H1 (cell line): ENCODE measurements at regions not wholly inside any gene's neighbourhood (a gene's known extent, or its start where the extent isn't known, plus 50 kb on each side); places are given as distances from the start of the nearest gene placed in this dataset.

Experiments used
- CTCF ChIA-PET: fragments of 300-600 bp; sonication (Branson Sonifier 250); formaldehyde crosslinking; loops from one replicate; lab custom pipeline; 2021; ENCODE audit not compliant: partially characterized antibody; lab: Charles Lee
- POLR2A ChIA-PET: fragments of 300-600 bp; sonication (Branson Sonifier 250); formaldehyde crosslinking; loops from one replicate; lab custom pipeline; 2021; ENCODE audit warnings: inconsistent platforms; ENCODE audit not compliant: partially characterized antibody; lab: Charles Lee
- DNase-seq, 2 experiments: peaks; one replicate each; pipeline versions ENCODE4 v3.0.0 to v3.0.0-alpha.2; 2010 to 2022; ENCODE audit warnings: low spot score in 2 of 2, low read depth in 1 of 2, mixed read lengths in 1 of 2
- FAIRE-seq: peaks from 2 replicates; lab custom pipeline; 2011; peaks lifted over from hg19 to GRCh38; lab: Jason Lieb, UNC
- H2AFZ ChIP-seq: 2 replicates; pipeline ENCODE4 v1.8.1; 2012; ENCODE audit warnings: low read length, inconsistent platforms
- H2AK5ac ChIP-seq: 2 replicates; pipeline ENCODE4 v1.6.1; 2013; ENCODE audit warnings: low read depth, low read length
- H2BK120ac ChIP-seq: replicated peaks from 2 replicates; pipeline ENCODE3; 2013; ENCODE audit warnings: low read depth, low read length, inconsistent platforms
- H2BK12ac ChIP-seq: 2 replicates; pipeline ENCODE4 v1.6.1; 2013; ENCODE audit warnings: low read depth, low read length
- H2BK15ac ChIP-seq: 2 replicates; pipeline ENCODE4 v1.6.1; 2013; ENCODE audit warnings: low read length
- H2BK20ac ChIP-seq: 2 replicates; pipeline ENCODE4 v1.6.1; 2013; ENCODE audit warnings: low read length
- H2BK5ac ChIP-seq: 2 replicates; pipeline ENCODE4 v1.6.1; 2013; ENCODE audit warnings: low read depth, low read length
- H3K14ac ChIP-seq: 2 replicates; pipeline ENCODE4 v1.6.1; 2013; ENCODE audit warnings: inconsistent platforms; ENCODE audit not compliant: insufficient read length
- H3K18ac ChIP-seq: 2 replicates; pipeline ENCODE4 v1.6.1; 2013; ENCODE audit warnings: low read length; ENCODE audit errors: extremely low read depth
- H3K23ac ChIP-seq: 2 replicates; pipeline ENCODE4 v1.6.1; 2013; ENCODE audit warnings: inconsistent platforms; ENCODE audit not compliant: insufficient read length
- H3K23me2 ChIP-seq: 2 replicates; pipeline ENCODE4 v1.6.1; 2013; ENCODE audit warnings: low read depth, low read length
- H3K27ac ChIP-seq: 2 replicates; pipeline ENCODE4 v1.6.1; 2011; ENCODE audit warnings: low read depth, low read length, inconsistent platforms
- H3K27me3 ChIP-seq, 4 experiments: replicated peaks in 1 of 4; 1 replicate in 1 of 4; 2 replicates in 3 of 4; pipeline versions ENCODE4 v1.6.1 to v1.8.1; 2011 to 2013; ENCODE audit warnings: low read length in 3 of 4, mild to moderate bottlenecking in 3 of 4, inconsistent platforms in 2 of 4, mixed read lengths in 2 of 4, moderate library complexity in 1 of 4; ENCODE audit not compliant: control insufficient read depth in 3 of 4, insufficient read depth in 3 of 4; ENCODE audit errors: extremely low read depth in 1 of 4
- H3K36me3 ChIP-seq, 4 experiments: 2 replicates each; pipeline versions ENCODE4 v1.6.1 to v1.8.1; 2011 to 2013; ENCODE audit warnings: mild to moderate bottlenecking in 4 of 4, low read length in 3 of 4, moderate library complexity in 2 of 4, control low read depth in 1 of 4, inconsistent platforms in 1 of 4; ENCODE audit not compliant: insufficient read depth in 4 of 4, control insufficient read depth in 2 of 4
- H3K4ac ChIP-seq: replicated peaks from 2 replicates; pipeline ENCODE3; 2013; ENCODE audit warnings: low read length, low read depth, mixed read lengths, inconsistent platforms; ENCODE audit not compliant: insufficient read length
- H3K4me1 ChIP-seq, 4 experiments: replicated peaks in 1 of 4; 1 replicate in 1 of 4; 2 replicates in 3 of 4; pipeline versions ENCODE4 v1.6.1 to v1.8.1; 2011 to 2013; ENCODE audit warnings: low read length in 3 of 4, inconsistent platforms in 2 of 4, mixed read lengths in 1 of 4; ENCODE audit not compliant: insufficient read depth in 4 of 4, control insufficient read depth in 3 of 4
- H3K4me2 ChIP-seq, 2 experiments: 2 replicates each; pipeline versions ENCODE4 v1.6.1 to v1.8.1; 2011 to 2013; ENCODE audit warnings: low read depth in 2 of 2, low read length in 2 of 2, control low read depth in 1 of 2, inconsistent platforms in 1 of 2, mild to moderate bottlenecking in 1 of 2; ENCODE audit not compliant: insufficient read depth in 1 of 2
- H3K4me3 ChIP-seq, 4 experiments: fragments of 200-600, 300-600 bp in 1 of 4; sonication (generic), shearing (Covaris generic), sonication (Bioruptor Twin) in 1 of 4; 2 replicates each; pipeline versions ENCODE4 v1.5.1 to v1.8.1; 2011 to 2016; ENCODE audit warnings: low read length in 4 of 4, low read depth in 3 of 4, control low read depth in 2 of 4, inconsistent platforms in 2 of 4, mild to moderate bottlenecking in 2 of 4, mixed read lengths in 1 of 4, moderate library complexity in 1 of 4; ENCODE audit not compliant: insufficient read depth in 2 of 4; ENCODE audit errors: extremely low read depth in 1 of 4
- H3K56ac ChIP-seq: replicated peaks from 2 replicates; pipeline ENCODE3; 2013; ENCODE audit warnings: low read depth, mild to moderate bottlenecking, mixed read lengths, low read length, inconsistent platforms; ENCODE audit not compliant: insufficient read length
- H3K79me1 ChIP-seq: 2 replicates; pipeline ENCODE4 v1.6.1; 2013; ENCODE audit warnings: low read depth, low read length, control low read depth
- H3K79me2 ChIP-seq, 2 experiments: 2 replicates each; pipeline versions ENCODE4 v1.6.1 to v1.8.1; 2012 to 2013; ENCODE audit warnings: low read length in 2 of 2, mild to moderate bottlenecking in 2 of 2, inconsistent platforms in 1 of 2; ENCODE audit not compliant: insufficient read depth in 2 of 2, control insufficient read depth in 1 of 2
- H3K9ac ChIP-seq, 4 experiments: replicated peaks in 1 of 4; 1 replicate in 1 of 4; 2 replicates in 3 of 4; pipeline versions ENCODE4 v1.6.1 to v1.8.1; 2011 to 2013; ENCODE audit warnings: low read depth in 3 of 4, low read length in 3 of 4, control low read depth in 2 of 4, mild to moderate bottlenecking in 2 of 4, moderate library complexity in 2 of 4, inconsistent platforms in 1 of 4; ENCODE audit errors: extremely low read depth in 1 of 4
- H3K9me3 ChIP-seq, 2 experiments: 2 replicates each; pipeline versions ENCODE4 v1.6.1 to v1.8.1; 2012 to 2013; ENCODE audit warnings: mild to moderate bottlenecking in 2 of 2, moderate library complexity in 2 of 2, control low read depth in 1 of 2, inconsistent platforms in 1 of 2, low read depth in 1 of 2, low read length in 1 of 2, mixed read lengths in 1 of 2; ENCODE audit not compliant: insufficient read depth in 2 of 2
- H4K20me1 ChIP-seq, 2 experiments: replicated peaks in 1 of 2; 2 replicates each; pipeline versions ENCODE3 to v1.8.1; 2011 to 2013; ENCODE audit warnings: inconsistent platforms in 2 of 2, low read length in 2 of 2, mild to moderate bottlenecking in 1 of 2; ENCODE audit not compliant: insufficient read depth in 2 of 2, control insufficient read depth in 1 of 2
- H4K5ac ChIP-seq: 2 replicates; pipeline ENCODE4 v1.6.1; 2013; ENCODE audit warnings: low read length, low read depth, mixed read lengths, inconsistent platforms; ENCODE audit not compliant: insufficient read length
- H4K8ac ChIP-seq: 2 replicates; pipeline ENCODE4 v1.8.0; 2013; ENCODE audit warnings: mild to moderate bottlenecking, moderate library complexity, low read length, inconsistent platforms; ENCODE audit not compliant: insufficient read depth; ENCODE audit errors: extremely low read depth
- H4K91ac ChIP-seq: replicated peaks from 2 replicates; pipeline ENCODE3; 2013; ENCODE audit warnings: low read length, mixed read lengths, inconsistent platforms; ENCODE audit not compliant: insufficient read length
- EP300 ChIP-seq, 2 experiments: IDR thresholded peaks; 1 replicate in 1 of 2; 2 replicates in 1 of 2; pipeline ENCODE4 v1.6.1; 2011 to 2012; ENCODE audit warnings: low read depth in 2 of 2, low read length in 2 of 2, mild to moderate bottlenecking in 2 of 2, borderline replicate concordance in 1 of 2, inconsistent platforms in 1 of 2, moderate library complexity in 1 of 2
- SIN3A ChIP-seq, 2 experiments: IDR thresholded peaks in 1 of 2; conservative IDR thresholded peaks in 1 of 2; 2 replicates each; pipeline ENCODE4 v1.6.1; 2011 to 2012; ENCODE audit warnings: low read length in 2 of 2, improper control_type of control experiment in 1 of 2, low read depth in 1 of 2, mild to moderate bottlenecking in 1 of 2
- SIRT6 ChIP-seq: IDR thresholded peaks from one replicate; pipeline ENCODE4 v1.7.1; 2012; ENCODE audit warnings: low read length, inconsistent platforms
- WGBS, 2 experiments: shearing (Covaris generic) in 1 of 2; methylation state at CpG; one replicate each; pipeline versions ENCODE4 v1.1.6 to v1.1.7; 2013 to 2015; ENCODE audit warnings: low lambda C conversion rate in 2 of 2, mixed read lengths in 2 of 2, inconsistent platforms in 1 of 2, low coverage in 1 of 2, missing lambda C conversion rate in 1 of 2; ENCODE audit not compliant: insufficient replicate concordance in 2 of 2, insufficient coverage in 1 of 2, insufficient read length in 1 of 2; ENCODE audit errors: extremely low coverage in 1 of 2, missing lambda C conversion rate in 1 of 2; 5-methylcytosine and 5-hydroxymethylcytosine counted together

DNA sequence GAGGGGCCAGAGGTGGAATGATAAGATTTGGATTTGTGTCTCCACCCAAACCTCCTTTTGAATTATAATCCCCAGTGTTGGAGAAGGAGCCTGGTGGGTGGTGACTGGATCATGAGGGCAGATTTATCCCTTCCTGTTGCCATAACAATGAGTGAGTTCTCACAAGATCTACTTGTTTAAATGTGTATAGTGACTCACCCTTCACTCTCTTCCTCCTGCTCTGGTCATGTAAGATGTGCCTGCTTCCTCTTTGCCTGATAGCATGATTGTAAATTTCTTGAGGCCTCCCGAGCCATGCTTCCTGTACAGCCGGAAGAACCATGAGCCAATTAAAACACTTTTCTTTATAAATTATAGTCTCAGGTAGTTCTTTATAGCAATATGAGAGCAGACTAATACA, 348.6 kb downstream of the AR start:
- H3K23ac ChIP-seq, result no peak overlapping the region
- H3K79me1 ChIP-seq, result no peaks in the 10 kb centered on the region
- FAIRE-seq (no peak), DNase-seq (no peak)
- no peak overlapping the region for H3K9ac ChIP-seq
- H3K4me1 ChIP-seq, result no peaks in the 10 kb centered on the region
- H2AFZ ChIP-seq, result no peak overlapping the region
- no peaks in the 10 kb centered on the region for H3K36me3 ChIP-seq
- H4K20me1 ChIP-seq, result no peaks in the 10 kb centered on the region
- peaks cover 11 to 24% of the 10 kb centered on the region in 2 experiments; a peak in 2 of 4 replicates for H3K9me3 ChIP-seq
- no peak overlapping the region for H4K8ac ChIP-seq
- H2BK120ac ChIP-seq, result no peak overlapping the region
- H4K5ac ChIP-seq, result no peak overlapping the region
- WGBS, 2 experiments, result 85% methylated on average over 2 of the region's 2 CpGs; no CpG with 5 or more reads in 1 of the 2 experiments
- H3K4me3 ChIP-seq, result no peak overlapping the region
- no peak overlapping the region for H2AK5ac ChIP-seq
- H3K23me2 ChIP-seq, result no peaks in the 10 kb centered on the region
- no peak overlapping the region for H3K18ac ChIP-seq
- no peaks in the 10 kb centered on the region for H3K27me3 ChIP-seq
- CTCF ChIA-PET, result no interaction called here
- no peak overlapping the region for H3K14ac ChIP-seq
- no peak overlapping the region for H2BK15ac ChIP-seq
- H4K91ac ChIP-seq, result no peak overlapping the region
- no peak overlapping the region for H3K4ac ChIP-seq
- H3K56ac ChIP-seq, result no peak overlapping the region
- H3K79me2 ChIP-seq, result no peaks in the 10 kb centered on the region
- H3K4me2 ChIP-seq, result no peak overlapping the region
- POLR2A ChIA-PET, result no interaction called here
- TF ChIP-seq SIN3A (conservative IDR thresholded peaks at IDR 0.05 in 1 of 2, IDR thresholded peaks at IDR 0.05 in 1 of 2; ENCODE audit: low read depth in 1 of 2, low read length in 2 of 2), result no peak
- TF ChIP-seq SIRT6, result no peak
- no peak for TF ChIP-seq EP300 (IDR thresholded peaks at IDR 0.05; ENCODE audit: borderline replicate concordance in 1 of 2, low read depth in 2 of 2, low read length in 2 of 2)
- no peak overlapping the region for H2BK20ac ChIP-seq
- no peak overlapping the region for H2BK5ac ChIP-seq
- H3K27ac ChIP-seq, result no peak overlapping the region
- no peak overlapping the region for H2BK12ac ChIP-seq
